ENCODE measurements at regions not wholly inside any gene's neighbourhood (a gene's known extent, or its start where the extent isn't known, plus 50 kb on each side); places are given as distances from the start of the nearest gene placed in this dataset.
A peak's percentile ranks its signal among the peaks of the same experiment; 100 is the strongest.
"Not testable (repeated sequence)": the region's sequence is repeated elsewhere in the genome, so short reads cannot be mapped to it uniquely, and the experiment has no call there.

DNA sequence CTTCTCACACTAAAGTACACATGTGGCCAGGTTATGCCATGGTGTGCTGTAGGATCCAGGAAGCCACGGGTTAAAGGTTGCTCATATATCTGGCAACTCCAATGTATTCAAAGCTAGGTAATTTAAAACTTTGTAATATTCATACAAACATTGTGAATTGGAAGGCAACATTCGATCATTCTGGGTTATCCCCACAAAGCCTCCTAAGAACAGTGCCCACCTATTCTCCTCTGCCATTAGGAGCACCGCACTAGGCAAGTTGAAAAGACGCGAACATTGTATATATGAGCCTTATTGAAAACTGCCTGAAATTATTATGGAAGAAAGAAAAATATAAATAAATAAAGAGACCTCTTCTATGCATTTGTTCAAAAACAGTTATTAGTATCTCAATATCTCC, 228.2 kb downstream of the IGSF11 start:
- no peak for DNase-seq

- not testable (repeated sequence) for DNase-seq
Measured at GRCh38 chr3:118807349-118807748, 227.3 kb downstream of the IGSF11 start.

- DNase-seq = no peak
Measured at GRCh38 chr3:118808723-118809122, 225.9 kb downstream of the IGSF11 start.

- DNase-seq = no peak
Measured at GRCh38 chr3:118809696-118810498, 224.7 kb downstream of the IGSF11 start.

- DNase-seq = no peak
Measured at GRCh38 chr3:118810499-118811035, 224.1 kb downstream of the IGSF11 start.

- DNase-seq = no peak
Measured at GRCh38 chr3:118811236-118811732, 223.4 kb downstream of the IGSF11 start.

DNA sequence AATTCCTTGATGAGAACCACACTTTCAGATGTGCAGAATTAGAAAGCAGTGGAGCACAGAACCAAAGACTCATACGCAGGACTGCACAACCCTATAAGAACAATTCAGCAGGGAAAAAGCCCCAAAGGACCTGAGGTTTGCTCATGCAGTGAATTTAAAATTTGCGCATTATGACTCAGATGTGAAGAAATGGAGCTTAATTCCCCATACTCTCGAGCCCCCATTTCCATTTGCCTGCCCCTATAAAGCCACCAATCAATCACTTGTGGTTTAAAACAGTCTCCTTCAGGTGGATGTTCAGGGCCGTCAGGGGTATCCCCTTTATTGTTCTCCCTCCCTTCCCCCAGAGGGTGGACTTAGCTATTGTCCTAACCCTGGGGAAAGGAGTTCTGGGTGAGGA, 221.2 kb downstream of the IGSF11 start:
- DNase-seq = no peak

GRCh38 chr3:118817748-118818165, 216.9 kb downstream of the IGSF11 start:
- DNase-seq = peak; percentile 55

DNA sequence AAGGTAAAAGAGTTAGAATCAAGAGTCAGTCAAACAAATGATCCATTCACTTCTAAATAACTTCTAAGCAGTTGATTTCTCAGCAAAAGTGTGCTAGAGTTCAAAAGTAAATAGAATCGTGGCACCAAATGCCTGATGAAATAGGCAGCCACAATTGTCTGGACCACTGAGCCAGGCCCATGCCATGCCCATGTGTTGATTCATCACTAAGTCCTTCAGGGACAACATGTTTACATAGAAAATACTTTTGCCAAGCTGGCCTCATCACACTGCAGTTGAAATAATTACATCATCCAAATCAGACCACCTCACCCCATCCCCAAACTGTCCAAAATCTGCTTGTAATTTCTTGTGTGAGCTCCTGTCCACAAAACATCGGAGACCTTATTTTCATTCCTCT, 216.3 kb downstream of the IGSF11 start:
- DNase-seq = no peak

DNA sequence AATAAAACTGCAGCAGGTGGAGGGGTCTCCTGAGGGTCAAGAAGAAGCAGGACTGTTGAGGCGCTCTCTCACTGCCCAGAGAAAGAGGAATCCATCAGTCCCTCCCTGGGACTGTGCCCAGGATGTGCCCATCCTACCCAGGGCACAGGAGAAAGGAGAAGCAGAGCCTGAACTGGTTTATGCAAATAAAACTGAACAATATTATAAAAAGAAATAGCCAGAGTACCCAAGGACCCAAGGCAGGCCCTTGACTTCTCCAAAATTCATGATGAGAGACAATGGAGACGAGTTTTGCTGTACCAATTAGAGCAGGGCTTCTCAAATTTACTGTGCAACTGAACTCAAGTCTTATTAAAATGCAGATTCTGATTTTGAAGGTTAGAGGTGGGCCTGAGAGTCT, 211.0 kb downstream of the IGSF11 start:
- no peak for DNase-seq

DNA sequence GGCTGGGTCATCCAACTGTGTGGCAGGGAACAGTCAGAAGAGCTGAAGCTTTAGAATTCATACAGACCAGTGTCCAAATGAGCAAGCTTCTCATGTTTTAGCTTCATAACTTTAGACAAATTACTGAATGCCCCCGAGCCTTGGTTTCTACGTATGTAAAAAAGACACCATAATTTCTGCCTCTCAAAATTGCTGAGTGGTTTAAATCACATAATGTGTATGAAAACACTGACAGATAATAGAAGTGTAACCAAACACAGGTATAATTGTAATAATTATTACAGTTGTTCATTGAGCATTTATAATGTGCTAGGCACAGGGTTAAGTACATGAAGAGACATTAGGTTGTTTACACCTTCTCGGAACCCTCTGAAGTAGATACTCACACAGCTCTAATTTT, 207.2 kb downstream of the IGSF11 start:
- no peak for DNase-seq

- no peak for DNase-seq
Measured at GRCh38 chr3:118828351-118828750, 206.3 kb downstream of the IGSF11 start.

DNA sequence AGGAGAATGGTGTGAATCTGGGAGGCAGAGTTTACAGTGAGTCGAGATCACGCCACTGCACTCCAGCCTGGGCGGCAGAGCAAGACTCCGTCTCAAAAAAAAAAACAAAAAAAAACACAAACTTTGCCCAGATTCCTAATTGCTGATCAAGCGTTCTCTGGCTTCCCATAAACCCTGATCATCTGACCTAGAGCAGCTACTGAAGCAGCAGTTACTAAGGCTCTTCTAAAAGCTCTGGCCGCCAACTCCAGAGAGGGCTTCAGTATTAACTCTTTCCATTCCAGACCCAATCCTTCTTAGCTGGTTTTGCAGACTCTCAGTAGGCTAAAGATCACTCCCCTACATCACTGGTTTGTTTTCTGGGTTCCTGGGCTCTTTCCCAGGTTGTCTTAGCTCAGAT, 201.6 kb downstream of the IGSF11 start:
- DNase-seq = no peak

DNA sequence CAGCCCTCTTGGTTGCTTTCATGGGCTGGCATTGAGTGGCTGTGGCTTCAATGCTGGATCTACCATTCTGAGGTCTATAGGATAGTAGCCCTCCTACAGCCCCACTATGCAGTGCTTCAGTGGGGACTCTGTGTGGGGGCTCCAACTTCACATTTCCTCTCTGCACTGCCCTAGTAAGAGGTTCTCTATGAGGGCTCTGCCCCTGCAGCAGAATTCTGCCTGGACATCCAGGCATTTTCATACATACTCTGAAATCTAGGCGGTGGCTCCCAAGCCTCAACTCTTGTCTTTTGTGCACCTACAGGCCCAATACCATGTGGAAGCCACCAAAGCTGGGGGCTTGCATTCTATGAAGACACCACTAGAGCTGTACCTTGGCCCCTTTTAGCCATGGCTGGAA, 195.8 kb downstream of the IGSF11 start:
- no peak for DNase-seq

DNA sequence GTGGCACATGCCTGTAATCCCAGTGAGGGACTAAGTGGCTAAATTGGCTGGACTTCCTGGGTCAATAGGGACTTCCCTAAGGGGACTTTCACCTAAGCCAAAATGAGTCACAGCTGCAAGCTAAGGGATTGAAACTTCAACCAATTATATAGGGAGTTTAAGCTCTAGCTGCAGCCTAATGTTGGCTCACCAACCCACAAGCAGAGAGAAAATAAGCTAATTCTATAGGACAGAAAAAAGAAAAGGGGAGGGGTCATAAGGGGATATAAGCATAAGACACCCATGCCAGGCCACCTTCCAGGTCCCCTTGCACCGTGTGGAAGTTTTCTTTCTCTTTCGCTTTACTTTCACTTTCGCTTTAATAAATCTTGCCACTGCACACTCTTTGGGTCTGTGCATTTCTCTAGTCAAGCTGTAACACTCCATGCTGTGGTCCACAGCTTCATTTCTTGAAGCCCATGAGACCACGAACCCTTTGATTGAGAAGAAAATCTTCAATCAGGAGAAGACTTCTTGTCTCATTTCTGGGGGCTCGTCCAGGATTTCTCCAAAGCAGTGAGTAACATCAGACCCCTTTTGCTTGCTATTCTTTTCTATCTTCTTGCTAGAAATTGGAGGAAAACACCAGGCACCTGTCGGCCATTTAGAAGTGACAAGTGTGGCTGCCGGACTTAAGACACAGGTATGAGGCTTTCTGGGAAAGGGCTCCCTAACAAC, 192.3 kb downstream of the IGSF11 start:
- DNase-seq = no peak

DNA sequence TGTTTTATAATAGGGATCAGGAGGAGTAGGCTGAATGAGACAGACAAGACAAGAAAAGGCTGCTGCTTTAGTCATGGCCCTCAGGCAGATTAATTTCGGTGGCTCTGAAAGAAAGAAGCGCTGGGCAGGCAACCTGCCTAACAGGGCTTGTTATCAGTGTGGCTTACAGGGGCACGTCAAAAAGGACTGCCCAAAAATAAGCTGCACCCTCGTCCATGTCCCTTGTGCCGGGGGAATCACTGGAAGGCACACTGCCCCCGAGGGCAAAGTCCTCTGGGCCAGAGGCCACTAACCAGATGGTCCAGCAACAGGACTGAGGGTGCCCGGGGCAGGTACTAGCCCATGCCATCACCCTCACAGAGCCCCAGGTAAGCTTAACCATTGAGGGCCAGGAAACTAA, 188.5 kb downstream of the IGSF11 start:
- no peak for DNase-seq
